ENCODE measurements at regions not wholly inside any gene's neighbourhood (a gene's known extent, or its start where the extent isn't known, plus 50 kb on each side); places are given as distances from the start of the nearest gene placed in this dataset.

- DNase-seq (ENCODE audit: low read depth, low spot score): no peak
- no peak overlapping the region for H3K27ac ChIP-seq
Observed at GRCh38 chr4:129167640-129168260, 71.8 kb downstream of the C4orf33 start.

GRCh38 chr4:129172181-129172580, 76.2 kb downstream of the C4orf33 start:
- DNase-seq (ENCODE audit: low read depth, low spot score): no peak
- no peak overlapping the region for H3K27ac ChIP-seq

- no peak overlapping the region for H3K27ac ChIP-seq
- no peak for DNase-seq (ENCODE audit: low read depth, low spot score)
Observed at GRCh38 chr4:129176864-129177263, 80.9 kb downstream of the C4orf33 start.

GRCh38 chr4:129179276-129179675, 83.3 kb downstream of the C4orf33 start:
- no peak overlapping the region for H3K27ac ChIP-seq
- no peak for DNase-seq (ENCODE audit: low read depth, low spot score)

GRCh38 chr4:129189630-129190029, 93.7 kb downstream of the C4orf33 start:
- no peak for DNase-seq (ENCODE audit: low read depth, low spot score)
- H3K27ac ChIP-seq: no peak overlapping the region

- DNase-seq (ENCODE audit: low read depth, low spot score): no peak
Observed at GRCh38 chr4:129193357-129194100, 97.6 kb downstream of the C4orf33 start.

GRCh38 chr4:129208481-129208880, 112.5 kb downstream of the C4orf33 start:
- H3K27ac ChIP-seq: no peak overlapping the region
- no peak for DNase-seq (ENCODE audit: low read depth, low spot score)

More at GRCh38 chr4:129193357-129194100, 97.6 kb downstream of the C4orf33 start:
- H3K27ac ChIP-seq: no peak overlapping the region

- DNase-seq (ENCODE audit: low read depth, low spot score): no peak
- no peak overlapping the region for H3K27ac ChIP-seq
Observed at GRCh38 chr4:129213692-129214091, 117.7 kb downstream of the C4orf33 start.

- no peak for DNase-seq (ENCODE audit: low read depth, low spot score)
- no peak overlapping the region for H3K27ac ChIP-seq
Observed at GRCh38 chr4:129218360-129218759, 122.4 kb downstream of the C4orf33 start.

- no peak overlapping the region for H3K27ac ChIP-seq
- DNase-seq (ENCODE audit: low read depth, low spot score): no peak
Observed at GRCh38 chr4:129218897-129219296, 122.9 kb downstream of the C4orf33 start.

- DNase-seq (ENCODE audit: low read depth, low spot score): no peak
Observed at GRCh38 chr4:129220254-129220653, 124.3 kb downstream of the C4orf33 start.

GRCh38 chr4:129223945-129224344, 128.0 kb downstream of the C4orf33 start:
- DNase-seq (ENCODE audit: low read depth, low spot score): no peak
- H3K27ac ChIP-seq: no peak overlapping the region

More at GRCh38 chr4:129220254-129220653, 124.3 kb downstream of the C4orf33 start:
- no peak overlapping the region for H3K27ac ChIP-seq

GRCh38 chr4:129230846-129231245, 134.9 kb downstream of the C4orf33 start:
- no peak overlapping the region for H3K27ac ChIP-seq
- no peak for DNase-seq (ENCODE audit: low read depth, low spot score)

- no peak for DNase-seq (ENCODE audit: low read depth, low spot score)
- no peak overlapping the region for H3K27ac ChIP-seq
Observed at GRCh38 chr4:129231945-129232588, 136.1 kb downstream of the C4orf33 start.

GRCh38 chr4:129232589-129233337, 136.8 kb downstream of the C4orf33 start:
- DNase-seq (ENCODE audit: low read depth, low spot score): no peak
- H3K27ac ChIP-seq: no peak overlapping the region

GRCh38 chr4:129233691-129234090, 137.7 kb downstream of the C4orf33 start:
- DNase-seq (ENCODE audit: low read depth, low spot score): no peak

GRCh38 chr4:129236351-129236750, 140.4 kb downstream of the C4orf33 start:
- H3K27ac ChIP-seq: no peak overlapping the region
- DNase-seq (ENCODE audit: low read depth, low spot score): no peak

More at GRCh38 chr4:129233691-129234090, 137.7 kb downstream of the C4orf33 start:
- no peak overlapping the region for H3K27ac ChIP-seq

- H3K27ac ChIP-seq: no peak overlapping the region
- no peak for DNase-seq (ENCODE audit: low read depth, low spot score)
Observed at GRCh38 chr4:129239088-129239487, 143.1 kb downstream of the C4orf33 start.

GRCh38 chr4:129240816-129241215, 144.9 kb downstream of the C4orf33 start:
- no peak overlapping the region for H3K27ac ChIP-seq
- DNase-seq (ENCODE audit: low read depth, low spot score): no peak

- no peak overlapping the region for H3K27ac ChIP-seq
- no peak for DNase-seq (ENCODE audit: low read depth, low spot score)
Observed at GRCh38 chr4:129246145-129246544, 150.2 kb downstream of the C4orf33 start.
